ENCODE measurements at regions not wholly inside any gene's neighbourhood (a gene's known extent, or its start where the extent isn't known, plus 50 kb on each side); places are given as distances from the start of the nearest gene placed in this dataset.
A peak's percentile ranks its signal among the peaks of the same experiment; 100 is the strongest.

- Histone ChIP-seq H3K9me3 (no peaks in the 10 kb centered on the region), H3K27ac (no peak overlapping the region), H3K4me2 (no peak overlapping the region), H3K4me1 (no peaks in the 10 kb centered on the region), H3K4me3 (no peak overlapping the region)
- TF ChIP-seq NR3C1 (IDR thresholded peaks at IDR 0.05) = no peak
- TF ChIP-seq JUNB (IDR thresholded peaks at IDR 0.05) = no peak
- TF ChIP-seq RFX5 (IDR thresholded peaks at IDR 0.05) = no peak
- no peak for TF ChIP-seq SREBF2 (IDR thresholded peaks at IDR 0.05)
- TF ChIP-seq HOXA7 (CRISPR knock-in tag; IDR thresholded peaks at IDR 0.05) = no peak
- TF ChIP-seq RCOR1 (IDR thresholded peaks at IDR 0.05; ENCODE audit: low read depth, low read length) = no peak
- TF ChIP-seq EP300 (IDR thresholded peaks at IDR 0.05) = no peak
- no peak for TF ChIP-seq EHMT2 (IDR thresholded peaks at IDR 0.05; ENCODE audit: low read depth)
- no peak for TF ChIP-seq KDM1A (IDR thresholded peaks at IDR 0.05; ENCODE audit: low read depth)
- TF ChIP-seq CTCF (IDR thresholded peaks at IDR 0.05) = no peak
- TF ChIP-seq SMC3 (IDR thresholded peaks at IDR 0.05) = no peak
- WGBS (ENCODE audit: missing lambda C conversion rate) = 66% methylated on average over 1 of the region's 1 CpG
- FAIRE-seq (no peak), ATAC-seq (no peak), DNase-seq (ENCODE audit: low read depth in 1 of 2, low spot score in 1 of 2) (peak in 1 of 2 experiments; percentile 0)
- ChIA-PET CTCF (no interaction called here), POLR2A (no interaction called here)
Observed at GRCh38 chr18:56200381-56200911, 437.9 kb downstream of the TXNL1 start.

GRCh38 chr18:56199580-56200330, 438.6 kb downstream of the TXNL1 start:
- Histone ChIP-seq H3K4me3 (no peak overlapping the region), H3K4me1 (no peaks in the 10 kb centered on the region), H3K4me2 (no peak overlapping the region), H3K27ac (no peak overlapping the region), H3K9me3 (no peaks in the 10 kb centered on the region)
- no peak for TF ChIP-seq JUNB (IDR thresholded peaks at IDR 0.05)
- no peak for TF ChIP-seq NFE2L2 (conservative IDR thresholded peaks at IDR 0.05; ENCODE audit: low read length)
- no peak for TF ChIP-seq ELK1 (IDR thresholded peaks at IDR 0.05; ENCODE audit: low read depth, low read length)
- no peak for TF ChIP-seq KDM5A (IDR thresholded peaks at IDR 0.05)
- no peak for TF ChIP-seq E2F6 (IDR thresholded peaks at IDR 0.05; ENCODE audit: borderline replicate concordance, low read depth)
- TF ChIP-seq KDM1A (IDR thresholded peaks at IDR 0.05; ENCODE audit: low read depth) = no peak
- no peak for TF ChIP-seq HOXA7 (CRISPR knock-in tag; IDR thresholded peaks at IDR 0.05)
- TF ChIP-seq REST (IDR thresholded peaks at IDR 0.05) = no peak
- no peak for TF ChIP-seq SMC3 (IDR thresholded peaks at IDR 0.05)
- TF ChIP-seq TP53 (CRISPR knock-in tag; IDR thresholded peaks at IDR 0.05) = no peak
- no peak for TF ChIP-seq ZFP36 (IDR thresholded peaks at IDR 0.05; ENCODE audit: borderline replicate concordance, partially characterized antibody)
- TF ChIP-seq EHMT2 (IDR thresholded peaks at IDR 0.05; ENCODE audit: low read depth) = no peak
- no peak for TF ChIP-seq FOSB (CRISPR knock-in tag; IDR thresholded peaks at IDR 0.05)
- no peak for TF ChIP-seq MYC (IDR thresholded peaks at IDR 0.05; ENCODE audit: borderline replicate concordance, low read length)
- TF ChIP-seq RAD21 (conservative IDR thresholded peaks at IDR 0.05 in 1 of 2, IDR thresholded peaks at IDR 0.05 in 1 of 2) = no peak
- TF ChIP-seq MAFK (IDR thresholded peaks at IDR 0.05; ENCODE audit: partially characterized antibody) = no peak
- no peak for ATAC-seq
- ChIA-PET CTCF (no interaction called here), POLR2A (no interaction called here)
- 36% methylated on average over 8 of the region's 8 CpGs for WGBS (ENCODE audit: missing lambda C conversion rate)
- no peak for FAIRE-seq
- no peak for DNase-seq (ENCODE audit: low read depth in 1 of 2, low spot score in 1 of 2)
